RWPE2 (cell line): ENCODE measurements at regions not wholly inside any gene's neighbourhood (a gene's known extent, or its start where the extent isn't known, plus 50 kb on each side); places are given as distances from the start of the nearest gene placed in this dataset.

Experiments used
- ATAC-seq: fragments of 200-7000 bp; cut with Tn5 transposase; 3 replicates; pipeline ENCODE4 v1.9.1; 2021; ENCODE audit warnings: low read depth
- DNase-seq: peaks from one replicate; pipeline ENCODE4 v3.0.0-alpha.2; 2020; ENCODE audit warnings: low spot score
- H3K27ac ChIP-seq: fragments of 450-650 bp; 2 replicates; pipeline ENCODE4 v1.5.1; 2017; ENCODE audit warnings: mild to moderate bottlenecking; ENCODE audit not compliant: poor library complexity, severe bottlenecking
- H3K27me3 ChIP-seq: fragments of 250-450 bp; sonication (Bioruptor Pico); 2 replicates; pipeline ENCODE4 v1.5.1; 2021; ENCODE audit warnings: mild to moderate bottlenecking, moderate library complexity; ENCODE audit not compliant: insufficient read depth, poor library complexity, severe bottlenecking
- H3K36me3 ChIP-seq: fragments of 250-450 bp; sonication (Bioruptor Pico); 2 replicates; pipeline ENCODE4 v1.5.1; 2020; ENCODE audit warnings: low read depth, mild to moderate bottlenecking, moderate library complexity
- H3K4me1 ChIP-seq: fragments of 250-450 bp; sonication (Bioruptor Pico); 2 replicates; pipeline ENCODE4 v1.5.1; 2021; ENCODE audit warnings: mild to moderate bottlenecking, moderate library complexity; ENCODE audit not compliant: insufficient read depth, poor library complexity, severe bottlenecking
- H3K4me3 ChIP-seq: fragments of 250-450 bp; sonication (Bioruptor Pico); 2 replicates; pipeline ENCODE4 v1.5.1; 2021; ENCODE audit warnings: mild to moderate bottlenecking, moderate library complexity; ENCODE audit not compliant: severe bottlenecking
- H3K9me3 ChIP-seq: fragments of 250-450 bp; sonication (Bioruptor Pico); 2 replicates; pipeline ENCODE4 v1.5.1; 2021; ENCODE audit warnings: mild to moderate bottlenecking, moderate library complexity; ENCODE audit not compliant: severe bottlenecking
- TF ChIP-seq, protein P1 (sequence below): fragments of 450-650 bp; IDR thresholded peaks from one replicate; pipeline ENCODE4 v1.5.1; 2017; ENCODE audit warnings: mild to moderate bottlenecking, moderate library complexity; ENCODE audit not compliant: poor library complexity, severe bottlenecking

DNA sequence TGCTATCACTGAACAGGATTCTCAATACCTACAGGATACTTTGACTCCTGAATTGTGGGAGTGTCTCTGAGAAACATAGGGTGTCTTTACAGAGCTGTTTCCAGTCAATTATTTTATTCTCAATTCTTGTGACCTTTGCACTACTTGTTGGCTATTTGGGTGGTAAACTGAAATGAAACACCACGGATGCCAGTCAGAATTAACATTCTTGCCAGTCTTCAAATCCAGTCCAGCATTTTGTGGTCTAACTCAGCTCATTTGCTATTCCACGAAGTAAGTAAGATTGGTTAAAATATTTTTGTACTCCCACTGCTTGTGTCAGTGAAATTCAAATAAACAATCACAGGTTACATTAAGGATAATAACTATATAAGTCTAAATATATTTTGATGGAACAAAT, 197.9 kb downstream of the ANKRD50 start:
- no peaks in the 10 kb centered on the region for H3K4me1 ChIP-seq
- no peaks in the 10 kb centered on the region for H3K36me3 ChIP-seq
- TF ChIP-seq, protein P1, sequence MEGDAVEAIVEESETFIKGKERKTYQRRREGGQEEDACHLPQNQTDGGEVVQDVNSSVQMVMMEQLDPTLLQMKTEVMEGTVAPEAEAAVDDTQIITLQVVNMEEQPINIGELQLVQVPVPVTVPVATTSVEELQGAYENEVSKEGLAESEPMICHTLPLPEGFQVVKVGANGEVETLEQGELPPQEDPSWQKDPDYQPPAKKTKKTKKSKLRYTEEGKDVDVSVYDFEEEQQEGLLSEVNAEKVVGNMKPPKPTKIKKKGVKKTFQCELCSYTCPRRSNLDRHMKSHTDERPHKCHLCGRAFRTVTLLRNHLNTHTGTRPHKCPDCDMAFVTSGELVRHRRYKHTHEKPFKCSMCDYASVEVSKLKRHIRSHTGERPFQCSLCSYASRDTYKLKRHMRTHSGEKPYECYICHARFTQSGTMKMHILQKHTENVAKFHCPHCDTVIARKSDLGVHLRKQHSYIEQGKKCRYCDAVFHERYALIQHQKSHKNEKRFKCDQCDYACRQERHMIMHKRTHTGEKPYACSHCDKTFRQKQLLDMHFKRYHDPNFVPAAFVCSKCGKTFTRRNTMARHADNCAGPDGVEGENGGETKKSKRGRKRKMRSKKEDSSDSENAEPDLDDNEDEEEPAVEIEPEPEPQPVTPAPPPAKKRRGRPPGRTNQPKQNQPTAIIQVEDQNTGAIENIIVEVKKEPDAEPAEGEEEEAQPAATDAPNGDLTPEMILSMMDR: no peak
- DNase-seq: no peak
- no peak overlapping the region for H3K4me3 ChIP-seq
- H3K9me3 ChIP-seq: no peaks in the 10 kb centered on the region
- H3K27ac ChIP-seq: no peak overlapping the region
- no peak for ATAC-seq
- H3K27me3 ChIP-seq: no peaks in the 10 kb centered on the region

DNA sequence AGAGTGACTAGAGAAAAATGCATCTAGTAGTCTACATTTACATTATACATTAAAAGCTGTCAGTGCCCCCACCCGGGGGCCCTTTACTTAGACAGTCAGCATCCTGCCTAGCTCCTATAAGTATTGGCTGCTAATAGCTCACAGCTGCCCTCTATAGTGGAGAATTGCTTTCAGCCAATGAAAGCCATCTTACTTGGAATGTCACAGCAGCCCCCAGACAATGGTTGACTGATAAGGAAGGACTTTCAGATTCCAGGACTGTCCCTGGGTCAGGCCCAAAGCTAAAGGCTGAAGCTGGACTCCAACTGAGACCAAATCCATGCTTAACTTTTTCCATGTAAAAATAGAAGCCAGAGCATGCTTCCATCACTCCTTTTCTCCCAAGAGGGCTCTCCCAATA, 196.9 kb downstream of the ANKRD50 start:
- TF ChIP-seq, protein P1: no peak
- Histone ChIP-seq H3K27ac (no peak overlapping the region), H3K9me3 (no peaks in the 10 kb centered on the region), H3K4me3 (no peak overlapping the region), H3K36me3 (no peaks in the 10 kb centered on the region), H3K27me3 (no peaks in the 10 kb centered on the region), H3K4me1 (no peaks in the 10 kb centered on the region)
- DNase-seq (no peak), ATAC-seq (no peak)

DNA sequence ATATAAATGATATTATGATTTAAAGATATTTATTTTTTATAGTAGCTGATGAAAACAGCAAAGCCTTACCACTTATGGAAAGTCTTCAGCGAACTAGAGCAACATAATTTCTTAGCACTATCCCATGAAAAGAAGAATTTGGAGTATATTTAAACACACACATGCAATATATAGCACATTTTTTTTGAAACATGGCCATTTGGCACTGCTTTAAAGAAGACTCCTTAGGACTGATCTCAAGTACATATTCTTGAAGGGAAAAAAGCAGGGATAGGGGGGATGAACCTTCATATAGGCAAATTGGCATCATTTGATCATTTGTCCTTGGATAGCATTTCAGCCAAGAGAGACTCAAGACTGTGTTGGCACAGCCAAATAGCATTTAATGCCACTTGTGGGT, 193.3 kb downstream of the ANKRD50 start:
- Histone ChIP-seq H3K36me3 (no peaks in the 10 kb centered on the region), H3K9me3 (no peaks in the 10 kb centered on the region), H3K4me1 (no peaks in the 10 kb centered on the region), H3K4me3 (no peak overlapping the region), H3K27ac (no peak overlapping the region), H3K27me3 (no peaks in the 10 kb centered on the region)
- DNase-seq (no peak), ATAC-seq (no peak)
- TF ChIP-seq, protein P1: no peak

DNA sequence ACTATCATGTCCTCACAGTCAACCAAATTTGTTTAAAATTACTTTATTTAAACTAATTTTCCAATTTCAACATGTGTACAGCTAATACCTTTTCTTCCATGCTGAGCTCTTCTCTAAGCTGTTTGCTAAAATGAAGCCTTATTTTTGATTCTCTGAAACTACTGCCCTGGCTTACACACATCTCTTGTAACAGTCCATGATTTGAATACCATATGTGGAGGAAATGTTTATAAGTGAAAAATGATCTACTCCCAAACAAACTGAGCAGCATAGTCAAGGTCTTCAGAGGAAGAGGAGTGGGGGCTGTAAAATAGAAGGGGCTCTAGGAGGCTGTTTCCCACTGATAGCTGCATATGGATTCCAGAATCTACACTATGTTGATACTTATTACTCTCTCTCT, 188.7 kb downstream of the ANKRD50 start:
- TF ChIP-seq, protein P1: no peak
- Histone ChIP-seq H3K36me3 (no peaks in the 10 kb centered on the region), H3K27ac (no peak overlapping the region), H3K9me3 (no peaks in the 10 kb centered on the region), H3K27me3 (no peaks in the 10 kb centered on the region), H3K4me3 (no peak overlapping the region), H3K4me1 (no peaks in the 10 kb centered on the region)
- no peak for DNase-seq
- no peak for ATAC-seq

DNA sequence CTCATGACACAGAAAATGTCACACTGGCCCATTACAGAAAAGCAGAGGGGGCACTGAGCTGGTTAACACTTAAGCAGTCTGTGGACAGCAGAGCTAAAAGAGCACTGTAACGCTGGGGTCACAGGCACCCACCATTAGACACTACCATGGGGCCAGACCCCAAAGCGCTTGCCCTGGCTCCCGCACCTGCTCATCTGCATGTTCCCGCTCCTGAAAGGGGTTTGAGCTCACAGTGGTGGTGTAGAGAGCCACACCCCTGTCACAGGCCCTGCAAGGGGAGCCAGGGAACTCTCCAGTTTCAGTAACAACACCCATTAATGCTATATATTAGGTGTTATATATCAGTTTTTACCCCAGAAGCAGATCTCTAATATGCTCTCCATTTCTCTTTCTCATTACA, 187.0 kb downstream of the ANKRD50 start:
- H3K36me3 ChIP-seq: no peaks in the 10 kb centered on the region
- TF ChIP-seq, protein P1: no peak
- H3K9me3 ChIP-seq: no peaks in the 10 kb centered on the region
- no peak for DNase-seq
- ATAC-seq: no peak
- H3K27ac ChIP-seq: no peak overlapping the region
- H3K4me1 ChIP-seq: no peaks in the 10 kb centered on the region
- H3K27me3 ChIP-seq: no peaks in the 10 kb centered on the region
- H3K4me3 ChIP-seq: no peak overlapping the region
